ENCODE measurements at regions not wholly inside any gene's neighbourhood (a gene's known extent, or its start where the extent isn't known, plus 50 kb on each side); places are given as distances from the start of the nearest gene placed in this dataset.
"Not testable (repeated sequence)": the region's sequence is repeated elsewhere in the genome, so short reads cannot be mapped to it uniquely, and the experiment has no call there.

DNA sequence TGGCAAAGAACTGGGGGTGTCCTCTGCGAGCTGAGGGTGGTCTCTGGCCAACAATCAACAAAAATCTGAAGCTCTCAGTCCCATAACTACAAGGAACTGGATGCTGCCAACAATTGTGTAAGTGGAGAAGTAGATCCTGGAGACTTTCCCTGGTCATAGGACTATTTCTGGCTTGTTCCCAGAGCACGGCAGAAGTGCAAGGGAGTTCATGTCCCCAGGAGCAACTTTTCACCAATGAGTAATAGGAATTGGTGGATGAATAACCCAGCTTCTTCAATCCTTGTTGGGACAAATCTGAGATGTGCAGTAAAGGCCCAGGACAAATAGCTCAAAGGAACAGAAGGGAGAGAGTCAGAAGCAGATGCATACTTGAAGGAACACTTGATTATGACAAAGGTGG, 95.5 kb downstream of the QRSL1 start:
- H3K4me1 ChIP-seq (ENCODE audit: control insufficient read depth in 2 of 2, insufficient read depth in 1 of 2, low read depth in 1 of 2, low read length in 2 of 2), result peaks cover 0 to 2% of the 10 kb centered on the region in 2 donors
- H3K4me3 ChIP-seq (ENCODE audit: low read length in 2 of 2), result no peak overlapping the region
- H2AK5ac ChIP-seq (ENCODE audit: low read depth, low read length), result no peak overlapping the region
- DNase-seq (ENCODE audit: low spot score), result no peak
- no peaks in the 10 kb centered on the region for H3K36me3 ChIP-seq (replicated peaks in 1 of 2; ENCODE audit: control insufficient read depth in 2 of 2, insufficient read depth in 2 of 2, low read length in 2 of 2)
- no peak overlapping the region for H3K4ac ChIP-seq (ENCODE audit: low read length)
- no peaks in the 10 kb centered on the region for H3K9me3 ChIP-seq (replicated peaks in 1 of 2; ENCODE audit: control insufficient read depth in 2 of 2, insufficient read depth in 1 of 2, low read depth in 1 of 2, low read length in 2 of 2)
- H2BK5ac ChIP-seq (ENCODE audit: low read length), result no peak overlapping the region
- H4K91ac ChIP-seq (ENCODE audit: low read depth, low read length, poor library complexity), result no peak overlapping the region
- WGBS, 2 donors (ENCODE audit: extremely low coverage in 2 of 2, insufficient read length in 2 of 2, insufficient replicate concordance in 1 of 2), result no CpG with 5 or more reads among the region's 2 CpGs
- H2BK120ac ChIP-seq (ENCODE audit: low read depth, low read length), result no peak overlapping the region
- H3K4me2 ChIP-seq (ENCODE audit: insufficient read depth, low read length, poor library complexity, severe bottlenecking), result no peak overlapping the region
- no peak overlapping the region for H3K9ac ChIP-seq (ENCODE audit: low read depth, low read length, poor library complexity)
- H2AFZ ChIP-seq (ENCODE audit: low read length), result no peak overlapping the region
- no peak overlapping the region for H2BK15ac ChIP-seq (ENCODE audit: low read length)
- H3K23ac ChIP-seq (ENCODE audit: low read depth, low read length, poor library complexity), result no peak overlapping the region
- H3K14ac ChIP-seq (ENCODE audit: low read length), result no peak overlapping the region
- H2BK12ac ChIP-seq (ENCODE audit: low read length), result no peak overlapping the region
- H3K79me1 ChIP-seq (ENCODE audit: low read depth, low read length), result no peaks in the 10 kb centered on the region
- no peak overlapping the region for H3K18ac ChIP-seq (ENCODE audit: low read length)
- no peak overlapping the region for H3K27ac ChIP-seq (replicated peaks; ENCODE audit: low read length)
- H3K27me3 ChIP-seq (ENCODE audit: control insufficient read depth in 3 of 3, insufficient read depth in 3 of 3, low read depth in 1 of 3, low read length in 3 of 3), result no peaks in the 10 kb centered on the region
- H4K8ac ChIP-seq (ENCODE audit: low read depth, low read length), result no peak overlapping the region

- Histone ChIP-seq H3K9me3 (replicated peaks in 1 of 2; ENCODE audit: control insufficient read depth in 2 of 2, insufficient read depth in 1 of 2, low read depth in 1 of 2, low read length in 2 of 2) (no peaks in the 10 kb centered on the region), H2BK5ac (ENCODE audit: low read length) (no peak overlapping the region), H2BK120ac (ENCODE audit: low read depth, low read length) (no peak overlapping the region), H4K8ac (ENCODE audit: low read depth, low read length) (no peak overlapping the region), H2BK12ac (ENCODE audit: low read length) (no peak overlapping the region), H3K79me1 (ENCODE audit: low read depth, low read length) (no peaks in the 10 kb centered on the region), H4K91ac (ENCODE audit: low read depth, low read length, poor library complexity) (no peak overlapping the region), H2BK15ac (ENCODE audit: low read length) (no peak overlapping the region), H3K27me3 (ENCODE audit: control insufficient read depth in 3 of 3, insufficient read depth in 3 of 3, low read depth in 1 of 3, low read length in 3 of 3) (no peaks in the 10 kb centered on the region), H2AK5ac (ENCODE audit: low read depth, low read length) (no peak overlapping the region), H2AFZ (ENCODE audit: low read length) (no peak overlapping the region), H3K9ac (ENCODE audit: low read depth, low read length, poor library complexity) (no peak overlapping the region), H3K4me1 (ENCODE audit: control insufficient read depth in 2 of 2, insufficient read depth in 1 of 2, low read depth in 1 of 2, low read length in 2 of 2) (peaks cover 0 to 2% of the 10 kb centered on the region in 2 donors), H3K4me2 (ENCODE audit: insufficient read depth, low read length, poor library complexity, severe bottlenecking) (no peak overlapping the region), H3K36me3 (replicated peaks in 1 of 2; ENCODE audit: control insufficient read depth in 2 of 2, insufficient read depth in 2 of 2, low read length in 2 of 2) (no peaks in the 10 kb centered on the region), H3K27ac (replicated peaks; ENCODE audit: low read length) (no peak overlapping the region), H3K4me3 (ENCODE audit: low read length in 2 of 2) (no peak overlapping the region), H3K23ac (ENCODE audit: low read depth, low read length, poor library complexity) (no peak overlapping the region), H3K14ac (ENCODE audit: low read length) (no peak overlapping the region), H3K18ac (ENCODE audit: low read length) (no peak overlapping the region), H3K4ac (ENCODE audit: low read length) (no peak overlapping the region)
- DNase-seq (ENCODE audit: low spot score), result no peak
- no CpG with 5 or more reads among the region's 4 CpGs for WGBS, 2 donors (ENCODE audit: extremely low coverage in 2 of 2, insufficient read length in 2 of 2, insufficient replicate concordance in 1 of 2)
Measured at GRCh38 chr6:106724337-106724736, 95.0 kb downstream of the QRSL1 start.

- not testable (repeated sequence) for H3K4ac ChIP-seq (ENCODE audit: low read length)
Measured at GRCh38 chr6:106723419-106723818, 94.0 kb downstream of the QRSL1 start.

DNA sequence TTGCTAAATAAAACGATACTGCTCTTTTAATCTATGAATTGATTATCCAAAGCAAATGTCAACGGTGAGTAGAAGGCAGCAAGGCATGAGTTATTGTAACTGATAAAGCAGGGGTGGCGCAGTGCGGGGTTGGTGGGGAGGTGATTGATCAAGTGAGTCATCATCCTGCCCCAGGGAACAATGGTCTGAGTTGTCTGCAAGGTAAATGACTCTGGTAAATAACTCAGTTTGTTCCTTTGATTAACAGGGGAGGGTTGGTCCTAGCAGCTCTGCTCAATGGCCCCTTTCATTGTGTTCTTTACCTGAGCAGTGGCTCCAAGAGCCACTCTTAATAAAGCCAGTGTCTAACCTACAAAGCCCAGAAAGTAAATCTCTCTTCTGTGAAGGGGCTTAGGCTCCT, 91.8 kb downstream of the QRSL1 start:
- H3K18ac ChIP-seq (ENCODE audit: low read length); H2BK12ac ChIP-seq (ENCODE audit: low read length); H3K4me3 ChIP-seq (ENCODE audit: low read length in 2 of 2); H3K9ac ChIP-seq (ENCODE audit: low read depth, low read length, poor library complexity); H4K91ac ChIP-seq (ENCODE audit: low read depth, low read length, poor library complexity); H3K9me3 ChIP-seq (replicated peaks in 1 of 2; ENCODE audit: control insufficient read depth in 2 of 2, insufficient read depth in 1 of 2, low read depth in 1 of 2, low read length in 2 of 2); H2BK120ac ChIP-seq (ENCODE audit: low read depth, low read length); H3K4ac ChIP-seq (ENCODE audit: low read length); H3K14ac ChIP-seq (ENCODE audit: low read length); H3K4me2 ChIP-seq (ENCODE audit: insufficient read depth, low read length, poor library complexity, severe bottlenecking); H3K27me3 ChIP-seq (ENCODE audit: control insufficient read depth in 3 of 3, insufficient read depth in 3 of 3, low read depth in 1 of 3, low read length in 3 of 3); H4K8ac ChIP-seq (ENCODE audit: low read depth, low read length); H2BK5ac ChIP-seq (ENCODE audit: low read length); H2AK5ac ChIP-seq (ENCODE audit: low read depth, low read length); H3K36me3 ChIP-seq (replicated peaks in 1 of 2; ENCODE audit: control insufficient read depth in 2 of 2, insufficient read depth in 2 of 2, low read length in 2 of 2); DNase-seq (ENCODE audit: low spot score); H3K4me1 ChIP-seq (ENCODE audit: control insufficient read depth in 2 of 2, insufficient read depth in 1 of 2, low read depth in 1 of 2, low read length in 2 of 2); H2AFZ ChIP-seq (ENCODE audit: low read length); H2BK15ac ChIP-seq (ENCODE audit: low read length); H3K27ac ChIP-seq (replicated peaks; ENCODE audit: low read length); H3K23ac ChIP-seq (ENCODE audit: low read depth, low read length, poor library complexity); H3K79me1 ChIP-seq (ENCODE audit: low read depth, low read length): not testable (repeated sequence)
- no CpG with 5 or more reads among the region's 4 CpGs for WGBS, 2 donors (ENCODE audit: extremely low coverage in 2 of 2, insufficient read length in 2 of 2, insufficient replicate concordance in 1 of 2)

More at GRCh38 chr6:106723419-106723818, 94.0 kb downstream of the QRSL1 start:
- not testable (repeated sequence) for H2BK15ac ChIP-seq (ENCODE audit: low read length); H3K27me3 ChIP-seq (ENCODE audit: control insufficient read depth in 3 of 3, insufficient read depth in 3 of 3, low read depth in 1 of 3, low read length in 3 of 3); H3K18ac ChIP-seq (ENCODE audit: low read length); H3K36me3 ChIP-seq (replicated peaks in 1 of 2; ENCODE audit: control insufficient read depth in 2 of 2, insufficient read depth in 2 of 2, low read length in 2 of 2); H2AFZ ChIP-seq (ENCODE audit: low read length); H2BK5ac ChIP-seq (ENCODE audit: low read length); H2BK120ac ChIP-seq (ENCODE audit: low read depth, low read length); H3K79me1 ChIP-seq (ENCODE audit: low read depth, low read length); H3K9ac ChIP-seq (ENCODE audit: low read depth, low read length, poor library complexity); H3K4me1 ChIP-seq (ENCODE audit: control insufficient read depth in 2 of 2, insufficient read depth in 1 of 2, low read depth in 1 of 2, low read length in 2 of 2); H4K91ac ChIP-seq (ENCODE audit: low read depth, low read length, poor library complexity); DNase-seq (ENCODE audit: low spot score); H3K23ac ChIP-seq (ENCODE audit: low read depth, low read length, poor library complexity); H3K9me3 ChIP-seq (replicated peaks in 1 of 2; ENCODE audit: control insufficient read depth in 2 of 2, insufficient read depth in 1 of 2, low read depth in 1 of 2, low read length in 2 of 2); H2AK5ac ChIP-seq (ENCODE audit: low read depth, low read length); H3K4me3 ChIP-seq (ENCODE audit: low read length in 2 of 2); H4K8ac ChIP-seq (ENCODE audit: low read depth, low read length); H3K14ac ChIP-seq (ENCODE audit: low read length); H3K4me2 ChIP-seq (ENCODE audit: insufficient read depth, low read length, poor library complexity, severe bottlenecking); H3K27ac ChIP-seq (replicated peaks; ENCODE audit: low read length); H2BK12ac ChIP-seq (ENCODE audit: low read length)
- WGBS, 2 donors (ENCODE audit: extremely low coverage in 2 of 2, insufficient read length in 2 of 2, insufficient replicate concordance in 1 of 2), result no CpG with 5 or more reads among the region's 2 CpGs

All from neuronal stem cell (in vitro differentiated cells).